NCI-H1436 (cell line): ENCODE measurements at regions not wholly inside any gene's neighbourhood (a gene's known extent, or its start where the extent isn't known, plus 50 kb on each side); places are given as distances from the start of the nearest gene placed in this dataset.
"Not testable (repeated sequence)": the region's sequence is repeated elsewhere in the genome, so short reads cannot be mapped to it uniquely, and the experiment has no call there.

Experiments
- DNase-seq: peaks from one replicate; lab custom pipeline; 2025; lab: John Stamatoyannopoulos, UW

- not testable (repeated sequence) for DNase-seq
Measured at GRCh38 chr9:85792057-85792456, 50.3 kb upstream of the AGTPBP1 start.

GRCh38 chr9:85802978-85803695 is 61.4 kb upstream of the AGTPBP1 start:
- not testable (repeated sequence) for DNase-seq

- DNase-seq = not testable (repeated sequence)
Measured at GRCh38 chr9:85804847-85805133, 63.0 kb upstream of the AGTPBP1 start.

- peak; percentile 67 for DNase-seq
Measured at GRCh38 chr9:85805134-85806005, 63.6 kb upstream of the AGTPBP1 start.

- not testable (repeated sequence) for DNase-seq
Measured at GRCh38 chr9:85808329-85808728, 66.6 kb upstream of the AGTPBP1 start.

GRCh38 chr9:85813388-85813787 is 71.6 kb upstream of the AGTPBP1 start:
- DNase-seq = not testable (repeated sequence)

- not testable (repeated sequence) for DNase-seq
Measured at GRCh38 chr9:85814800-85815199, 73.0 kb upstream of the AGTPBP1 start.

- DNase-seq = not testable (repeated sequence)
Measured at GRCh38 chr9:85818971-85819370, 77.2 kb upstream of the AGTPBP1 start.

- not testable (repeated sequence) for DNase-seq
Measured at GRCh38 chr9:85820598-85820997, 78.8 kb upstream of the AGTPBP1 start.

GRCh38 chr9:85824949-85825348 is 83.2 kb upstream of the AGTPBP1 start:
- not testable (repeated sequence) for DNase-seq

- not testable (repeated sequence) for DNase-seq
Measured at GRCh38 chr9:85834591-85834990, 92.8 kb upstream of the AGTPBP1 start.

GRCh38 chr9:85843949-85844348 is 97.0 kb upstream of the NAA35 start:
- DNase-seq = not testable (repeated sequence)

GRCh38 chr9:85847782-85848181 is 93.2 kb upstream of the NAA35 start:
- not testable (repeated sequence) for DNase-seq

GRCh38 chr9:85858056-85858750 is 82.7 kb upstream of the NAA35 start:
- DNase-seq = no peak

- peak; percentile 7 for DNase-seq
Measured at GRCh38 chr9:85859765-85860164, 81.2 kb upstream of the NAA35 start.

- DNase-seq = not testable (repeated sequence)
Measured at GRCh38 chr9:85861882-85862281, 79.1 kb upstream of the NAA35 start.

- no peak for DNase-seq
Measured at GRCh38 chr9:85863875-85864274, 77.1 kb upstream of the NAA35 start.

GRCh38 chr9:85871008-85871407 is 69.9 kb upstream of the NAA35 start:
- DNase-seq = no peak

GRCh38 chr9:85871683-85872082 is 69.3 kb upstream of the NAA35 start:
- DNase-seq = not testable (repeated sequence)

GRCh38 chr9:85872463-85872862 is 68.5 kb upstream of the NAA35 start:
- DNase-seq = no peak

GRCh38 chr9:85876628-85877027 is 64.3 kb upstream of the NAA35 start:
- no peak for DNase-seq

- not testable (repeated sequence) for DNase-seq
Measured at GRCh38 chr9:85878872-85879597, 61.9 kb upstream of the NAA35 start.
